Uterus (tissue), 3 donors: ENCODE measurements at regions not wholly inside any gene's neighbourhood (a gene's known extent, or its start where the extent isn't known, plus 50 kb on each side); places are given as distances from the start of the nearest gene placed in this dataset.
"Not testable (repeated sequence)": the region's sequence is repeated elsewhere in the genome, so short reads cannot be mapped to it uniquely, and the experiment has no call there.

Experiments used
- DNase-seq, 2 donors: peaks; one replicate each; pipeline ENCODE4 v3.0.0-alpha.2; 2019 to 2020
- H3K27ac ChIP-seq, 2 donors: fragments of 200-600 bp; sonication (generic); 1 replicate in 1 of 2; 2 replicates in 1 of 2; pipeline ENCODE4 v1.5.1; 2016 to 2018
- H3K27me3 ChIP-seq, 2 donors: fragments of 200-600 bp; sonication (generic); one replicate each; pipeline ENCODE4 v1.5.1; 2018 to 2019; ENCODE audit warnings: control low read depth in 1 of 2
- H3K36me3 ChIP-seq, 2 donors: fragments of 200-600 bp; sonication (generic); one replicate each; pipeline ENCODE4 v1.5.1; 2019; ENCODE audit warnings: control low read depth in 1 of 2
- H3K4me1 ChIP-seq, 2 donors: fragments of 200-600 bp; sonication (generic); one replicate each; pipeline ENCODE4 v1.5.1; 2018 to 2019; ENCODE audit warnings: control low read depth in 1 of 2
- H3K4me3 ChIP-seq, 2 donors: fragments of 200-600 bp; sonication (generic); 1 replicate in 1 of 2; 2 replicates in 1 of 2; pipeline ENCODE4 v1.5.1; 2018 to 2019; ENCODE audit warnings: mild to moderate bottlenecking in 1 of 2
- H3K9me3 ChIP-seq, 2 donors: fragments of 200-600 bp; sonication (generic); one replicate each; pipeline ENCODE4 v1.5.1; 2019; ENCODE audit warnings: control low read depth in 1 of 2
- CTCF ChIP-seq, 4 experiments: fragments of 200-600 bp in 2 of 4; fragments of 450-650 bp in 2 of 4; sonication (generic) in 2 of 4; IDR thresholded peaks; one replicate each; pipeline ENCODE4 v1.5.1; 2016 to 2019; ENCODE audit warnings: antibody characterized with exemption in 4 of 4, mild to moderate bottlenecking in 2 of 4, moderate library complexity in 1 of 4
- POLR2A ChIP-seq, 2 donors: fragments of 450-650 bp; IDR thresholded peaks; one replicate each; pipeline ENCODE4 v1.6.1; 2016; ENCODE audit warnings: antibody characterized with exemption in 2 of 2, mild to moderate bottlenecking in 1 of 2, moderate library complexity in 1 of 2
- intact Hi-C: fragments of 100-400 bp; cut with DNase I; formaldehyde crosslinking; loops from one replicate; pipeline ENCODE4 v1.15.1; 2023; ENCODE audit warnings: low total_unique reads
- donor health status: DM: yes; HTN: yes; CAD: no.

DNA sequence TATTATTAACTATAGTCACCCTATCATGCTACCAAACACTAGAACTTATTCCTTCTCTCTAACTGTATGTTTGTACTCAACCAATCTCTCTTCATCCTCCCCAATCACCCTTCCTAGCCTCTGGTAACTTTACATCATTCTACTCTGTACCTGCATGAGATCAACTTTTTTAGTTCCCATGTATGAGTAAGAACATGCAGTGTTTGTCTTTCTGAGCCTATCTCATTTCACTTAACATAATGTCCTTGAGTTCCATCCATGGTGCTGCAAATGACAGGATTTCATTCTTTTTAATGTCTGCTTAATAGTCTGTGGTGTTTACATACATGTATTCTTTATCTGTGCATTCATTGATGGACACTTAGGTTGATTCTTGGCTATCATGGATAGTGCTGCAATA, 108.9 kb upstream of the RFX8 start:
- no peaks in the 10 kb centered on the region for H3K36me3 ChIP-seq
- no peaks in the 10 kb centered on the region for H3K9me3 ChIP-seq
- no peaks in the 10 kb centered on the region for H3K4me1 ChIP-seq
- no peak for TF ChIP-seq POLR2A (IDR thresholded peaks at IDR 0.05)
- no peak for TF ChIP-seq CTCF (IDR thresholded peaks at IDR 0.05)
- no peak overlapping the region for H3K4me3 ChIP-seq
- H3K27ac ChIP-seq = no peak overlapping the region
- H3K27me3 ChIP-seq = no peaks in the 10 kb centered on the region
- intact Hi-C loops = no loop called here
- no peak for DNase-seq

GRCh38 chr2:101581675-101582299, 106.9 kb upstream of the RFX8 start:
- no peak for TF ChIP-seq CTCF (IDR thresholded peaks at IDR 0.05)
- TF ChIP-seq POLR2A (IDR thresholded peaks at IDR 0.05) = no peak
- Histone ChIP-seq H3K9me3 (no peaks in the 10 kb centered on the region), H3K36me3 (no peaks in the 10 kb centered on the region), H3K4me3 (no peak overlapping the region), H3K27ac (no peak overlapping the region), H3K27me3 (no peaks in the 10 kb centered on the region), H3K4me1 (no peaks in the 10 kb centered on the region)
- no peak for DNase-seq
- intact Hi-C loops = no loop called here

DNA sequence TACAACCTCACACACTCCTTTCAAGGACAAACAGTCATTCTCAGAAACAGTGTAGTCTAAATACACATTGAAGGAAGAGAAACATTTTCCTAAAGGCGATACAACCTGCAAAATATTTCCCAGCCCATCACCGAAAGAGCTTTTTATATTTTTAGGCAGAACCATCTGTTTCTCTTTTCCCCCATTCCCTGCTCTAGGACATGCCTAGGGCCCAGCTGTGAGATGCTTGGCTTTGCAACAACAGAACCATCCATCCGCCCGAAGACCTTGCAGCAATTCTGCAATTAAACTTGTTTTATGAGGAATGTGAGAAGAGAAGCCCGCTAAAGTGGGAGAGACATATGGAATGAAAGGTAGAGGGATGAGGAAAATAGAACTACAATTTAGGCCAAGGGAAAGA, 105.6 kb upstream of the RFX8 start:
- Histone ChIP-seq H3K27ac (no peak overlapping the region), H3K4me1 (no peaks in the 10 kb centered on the region), H3K4me3 (no peak overlapping the region), H3K9me3 (no peaks in the 10 kb centered on the region), H3K36me3 (no peaks in the 10 kb centered on the region), H3K27me3 (no peaks in the 10 kb centered on the region)
- intact Hi-C loops = no loop called here
- no peak for TF ChIP-seq POLR2A (IDR thresholded peaks at IDR 0.05)
- TF ChIP-seq CTCF (IDR thresholded peaks at IDR 0.05) = no peak
- no peak for DNase-seq

GRCh38 chr2:101578671-101579070, 103.8 kb upstream of the RFX8 start:
- DNase-seq = no peak
- Histone ChIP-seq H3K36me3 (no peaks in the 10 kb centered on the region), H3K4me3 (no peak overlapping the region), H3K27ac (no peak overlapping the region), H3K9me3 (no peaks in the 10 kb centered on the region), H3K27me3 (no peaks in the 10 kb centered on the region), H3K4me1 (no peaks in the 10 kb centered on the region)
- intact Hi-C loops = no loop called here
- no peak for TF ChIP-seq POLR2A (IDR thresholded peaks at IDR 0.05)
- TF ChIP-seq CTCF (IDR thresholded peaks at IDR 0.05) = no peak

GRCh38 chr2:101578135-101578534, 103.2 kb upstream of the RFX8 start:
- H3K27me3 ChIP-seq, H3K27ac ChIP-seq, H3K4me1 ChIP-seq, H3K9me3 ChIP-seq, intact Hi-C loops, H3K4me3 ChIP-seq, DNase-seq, H3K36me3 ChIP-seq: not testable (repeated sequence)

GRCh38 chr2:101577173-101577572, 102.3 kb upstream of the RFX8 start:
- no peak for DNase-seq
- intact Hi-C loops = no loop called here
- no peaks in the 10 kb centered on the region for H3K9me3 ChIP-seq
- no peaks in the 10 kb centered on the region for H3K4me1 ChIP-seq
- no peaks in the 10 kb centered on the region for H3K27me3 ChIP-seq
- no peaks in the 10 kb centered on the region for H3K36me3 ChIP-seq
- TF ChIP-seq POLR2A (IDR thresholded peaks at IDR 0.05) (no peak), CTCF (IDR thresholded peaks at IDR 0.05) (no peak)
- no peak overlapping the region for H3K4me3 ChIP-seq
- H3K27ac ChIP-seq = no peak overlapping the region
